ENCODE measurements at regions not wholly inside any gene's neighbourhood (a gene's known extent, or its start where the extent isn't known, plus 50 kb on each side); places are given as distances from the start of the nearest gene placed in this dataset.
"Not testable (repeated sequence)": the region's sequence is repeated elsewhere in the genome, so short reads cannot be mapped to it uniquely, and the experiment has no call there.

- DNase-seq (ENCODE audit: low spot score) = no peak
Measured at GRCh38 chr12:91680864-91681263, 464.8 kb downstream of the BTG1 start.

- DNase-seq (ENCODE audit: low spot score) = no peak
Measured at GRCh38 chr12:91677556-91677955, 468.1 kb downstream of the BTG1 start.

- DNase-seq (ENCODE audit: low spot score) = no peak
Measured at GRCh38 chr12:91675401-91675800, 470.2 kb downstream of the BTG1 start.

GRCh38 chr12:91672130-91672529, 473.5 kb downstream of the BTG1 start:
- DNase-seq (ENCODE audit: low spot score) = no peak

GRCh38 chr12:91667694-91668093, 478.0 kb downstream of the BTG1 start:
- peak; percentile 24 for DNase-seq (ENCODE audit: low spot score)

- DNase-seq (ENCODE audit: low spot score) = no peak
Measured at GRCh38 chr12:91663744-91664143, 481.1 kb upstream of the DCN start.

GRCh38 chr12:91663310-91663709, 480.7 kb upstream of the DCN start:
- no peak for DNase-seq (ENCODE audit: low spot score)

- no peak for DNase-seq (ENCODE audit: low spot score)
Measured at GRCh38 chr12:91662021-91662420, 479.4 kb upstream of the DCN start.

- no peak for DNase-seq (ENCODE audit: low spot score)
Measured at GRCh38 chr12:91657032-91657431, 474.4 kb upstream of the DCN start.

- DNase-seq (ENCODE audit: low spot score) = no peak
Measured at GRCh38 chr12:91655966-91656365, 473.3 kb upstream of the DCN start.

GRCh38 chr12:91654087-91654486, 471.5 kb upstream of the DCN start:
- no peak for DNase-seq (ENCODE audit: low spot score)

- DNase-seq (ENCODE audit: low spot score) = no peak
Measured at GRCh38 chr12:91651728-91652127, 469.1 kb upstream of the DCN start.

- no peak for DNase-seq (ENCODE audit: low spot score)
Measured at GRCh38 chr12:91643763-91644162, 461.1 kb upstream of the DCN start.

GRCh38 chr12:91640021-91640420, 457.4 kb upstream of the DCN start:
- DNase-seq (ENCODE audit: low spot score) = no peak

- no peak for DNase-seq (ENCODE audit: low spot score)
Measured at GRCh38 chr12:91639327-91639726, 456.7 kb upstream of the DCN start.

- no peak for DNase-seq (ENCODE audit: low spot score)
Measured at GRCh38 chr12:91637789-91638624, 455.4 kb upstream of the DCN start.

GRCh38 chr12:91636721-91637120, 454.1 kb upstream of the DCN start:
- DNase-seq (ENCODE audit: low spot score) = no peak

GRCh38 chr12:91634386-91634713, 451.7 kb upstream of the DCN start:
- not testable (repeated sequence) for DNase-seq (ENCODE audit: low spot score)

GRCh38 chr12:91633734-91634357, 451.2 kb upstream of the DCN start:
- DNase-seq (ENCODE audit: low spot score) = no peak

GRCh38 chr12:91633206-91633605, 450.6 kb upstream of the DCN start:
- DNase-seq (ENCODE audit: low spot score) = no peak

- no peak for DNase-seq (ENCODE audit: low spot score)
Measured at GRCh38 chr12:91632042-91632786, 449.6 kb upstream of the DCN start.

- DNase-seq (ENCODE audit: low spot score) = no peak
Measured at GRCh38 chr12:91630596-91631293, 448.1 kb upstream of the DCN start.

All from HT-29 (cell line).